GM13977 (cell line): ENCODE measurements at regions not wholly inside any gene's neighbourhood (a gene's known extent, or its start where the extent isn't known, plus 50 kb on each side); places are given as distances from the start of the nearest gene placed in this dataset.

Experiments used
- DNase-seq: peaks from one replicate; pipeline ENCODE4 v3.0.0; 2012; ENCODE audit warnings: low spot score
- in situ Hi-C: fragments of 300-500 bp; cut with MboI; formaldehyde crosslinking; loops from one replicate; pipeline ENCODE4 v1.12.0; 2022; ENCODE audit warnings: low sequenced_read_pairs, low pct_unique_long_range_greater_than_20kb, mixed read lengths, inconsistent platforms; ENCODE audit not compliant: unreplicated experiment
- TF ChIP-seq, protein P1 (sequence below): IDR thresholded peaks from 2 replicates; pipeline ENCODE4 v1.5.1; 2012; ENCODE audit warnings: mild to moderate bottlenecking, control low read depth; ENCODE audit not compliant: insufficient read depth; ENCODE audit errors: extremely low read depth, missing control alignments

DNA sequence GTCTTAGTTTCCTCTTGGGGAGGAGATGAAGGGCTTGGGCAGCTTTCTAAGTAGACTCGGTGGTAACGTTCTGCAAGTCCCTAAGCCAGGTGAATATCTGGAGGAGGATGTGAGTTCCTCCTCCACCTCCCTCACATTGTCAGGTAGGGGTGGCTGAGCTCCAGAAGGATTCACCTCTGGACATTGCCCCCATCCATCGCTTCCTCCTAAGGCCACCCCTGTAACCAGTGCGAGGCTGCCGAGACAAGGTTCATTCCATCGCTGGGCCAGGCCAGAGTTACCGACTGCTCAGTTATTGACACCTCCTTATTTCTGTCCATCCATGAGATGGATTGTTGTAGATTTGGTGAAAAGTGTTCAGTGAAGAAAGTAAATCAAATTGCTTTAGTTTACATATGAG lies 334.1 kb upstream of the KLF6 start:
- TF ChIP-seq, protein P1, sequence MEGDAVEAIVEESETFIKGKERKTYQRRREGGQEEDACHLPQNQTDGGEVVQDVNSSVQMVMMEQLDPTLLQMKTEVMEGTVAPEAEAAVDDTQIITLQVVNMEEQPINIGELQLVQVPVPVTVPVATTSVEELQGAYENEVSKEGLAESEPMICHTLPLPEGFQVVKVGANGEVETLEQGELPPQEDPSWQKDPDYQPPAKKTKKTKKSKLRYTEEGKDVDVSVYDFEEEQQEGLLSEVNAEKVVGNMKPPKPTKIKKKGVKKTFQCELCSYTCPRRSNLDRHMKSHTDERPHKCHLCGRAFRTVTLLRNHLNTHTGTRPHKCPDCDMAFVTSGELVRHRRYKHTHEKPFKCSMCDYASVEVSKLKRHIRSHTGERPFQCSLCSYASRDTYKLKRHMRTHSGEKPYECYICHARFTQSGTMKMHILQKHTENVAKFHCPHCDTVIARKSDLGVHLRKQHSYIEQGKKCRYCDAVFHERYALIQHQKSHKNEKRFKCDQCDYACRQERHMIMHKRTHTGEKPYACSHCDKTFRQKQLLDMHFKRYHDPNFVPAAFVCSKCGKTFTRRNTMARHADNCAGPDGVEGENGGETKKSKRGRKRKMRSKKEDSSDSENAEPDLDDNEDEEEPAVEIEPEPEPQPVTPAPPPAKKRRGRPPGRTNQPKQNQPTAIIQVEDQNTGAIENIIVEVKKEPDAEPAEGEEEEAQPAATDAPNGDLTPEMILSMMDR, result no peak
- no peak for DNase-seq
- in situ Hi-C loops, result no loop called here

DNA sequence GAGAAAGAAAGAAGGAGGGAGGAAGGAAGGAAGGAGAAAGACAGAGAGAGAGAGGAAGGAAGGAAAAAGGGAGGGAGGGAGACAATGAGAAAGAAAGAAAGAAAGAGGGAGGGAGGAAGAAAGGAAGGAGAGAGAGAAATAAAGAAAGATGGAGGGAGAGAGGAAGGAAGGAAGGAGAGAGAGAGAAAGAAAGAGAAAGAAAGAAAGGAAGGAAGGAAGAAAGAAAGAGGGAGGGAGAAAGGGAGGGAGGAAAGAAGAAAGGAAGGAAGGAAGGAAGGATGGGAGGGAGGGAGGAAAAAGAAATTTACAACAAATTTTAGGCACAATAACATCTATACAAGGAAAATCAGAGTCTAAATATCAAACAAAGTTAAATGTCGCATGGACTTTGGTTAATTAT lies 332.6 kb upstream of the KLF6 start:
- TF ChIP-seq, protein P1, result no peak
- in situ Hi-C loops, result no loop called here

DNA sequence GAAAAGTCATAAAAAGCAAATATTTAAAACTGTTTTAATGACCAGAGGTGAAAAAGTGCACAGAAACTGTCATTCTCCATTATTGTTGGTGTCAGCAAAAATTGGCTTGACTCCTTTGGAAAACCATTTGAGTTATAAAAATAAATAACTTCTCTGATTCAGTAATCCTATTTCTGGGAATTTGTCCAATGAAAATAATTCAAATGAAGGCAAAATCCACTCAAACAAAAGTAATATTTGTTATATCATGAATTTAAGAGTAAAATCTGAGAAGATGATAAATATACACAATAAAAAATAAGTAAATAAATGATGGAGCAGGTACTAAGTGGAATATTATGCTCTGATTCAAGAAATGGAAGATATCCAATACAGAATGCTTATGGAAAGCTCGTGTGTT lies 326.6 kb upstream of the KLF6 start:
- TF ChIP-seq, protein P1, result no peak
- in situ Hi-C loops, result no loop called here
- no peak for DNase-seq

More for the DNA sequence above, 332.6 kb upstream of the KLF6 start:
- DNase-seq, result no peak

DNA sequence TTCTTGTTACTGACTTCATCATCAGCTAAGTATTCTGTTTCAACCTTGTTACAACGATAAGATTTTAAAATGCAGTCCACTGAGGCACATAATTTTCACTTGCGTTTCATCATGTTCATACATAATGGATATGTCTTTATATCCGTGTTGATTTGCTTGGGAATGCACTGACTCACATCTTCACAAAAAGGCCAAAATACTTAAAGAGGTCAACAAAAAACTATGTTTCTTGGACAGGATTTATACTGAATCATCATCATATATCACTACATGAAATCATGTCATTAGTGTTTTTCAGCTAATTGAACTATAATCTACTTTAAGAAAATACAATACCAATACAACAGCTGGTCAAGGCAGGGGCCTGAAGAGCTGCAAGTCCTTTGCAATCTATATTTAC lies 324.5 kb upstream of the KLF6 start:
- in situ Hi-C loops, result no loop called here
- TF ChIP-seq, protein P1, result no peak

DNA sequence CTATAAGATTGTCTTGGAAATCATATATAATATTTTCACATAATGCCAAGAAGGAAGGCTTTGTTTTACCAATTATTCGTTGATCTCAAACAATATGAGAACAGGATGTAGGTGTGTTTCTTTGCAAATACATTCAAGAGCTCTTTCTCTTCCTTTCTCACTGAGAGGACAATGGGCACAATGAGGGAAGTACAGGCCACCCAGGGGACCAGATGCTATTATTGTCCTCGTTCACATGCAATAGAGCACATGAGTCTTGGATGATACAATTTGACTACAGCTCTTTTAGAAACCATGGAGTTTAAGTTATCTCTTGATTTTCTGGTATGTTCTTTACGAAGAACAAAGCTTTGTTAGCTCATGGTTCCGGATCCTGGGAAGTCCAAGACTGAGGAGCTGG lies 323.7 kb upstream of the KLF6 start:
- TF ChIP-seq, protein P1, result no peak
- DNase-seq, result no peak
- in situ Hi-C loops, result no loop called here

More for the DNA sequence above, 324.5 kb upstream of the KLF6 start:
- no peak for DNase-seq

DNA sequence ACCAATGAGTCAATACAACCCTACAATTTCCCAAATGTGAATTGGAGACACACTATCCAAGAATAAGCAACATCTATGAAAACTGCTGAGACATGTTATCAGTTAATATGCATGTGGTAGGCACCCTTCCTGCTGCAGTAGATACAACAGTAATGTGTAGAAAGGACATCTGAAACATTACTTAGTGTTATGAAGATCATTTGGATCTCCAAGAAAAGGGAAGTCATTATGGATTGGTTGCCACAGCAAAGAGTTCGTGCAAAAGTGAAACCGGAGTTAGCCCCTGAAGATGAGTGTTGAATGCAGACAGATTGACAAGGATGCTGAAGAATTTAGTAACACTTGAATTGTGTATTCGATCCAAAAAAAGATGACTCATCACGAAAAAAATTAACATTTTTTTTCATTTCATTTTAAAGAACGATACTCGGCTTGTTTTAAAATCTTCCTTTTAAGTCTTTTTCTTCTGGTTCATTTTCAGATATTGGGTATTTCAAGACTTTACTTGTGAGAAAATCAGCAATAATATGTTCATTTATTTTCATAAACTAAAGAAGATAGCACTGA lies 322.4 kb upstream of the KLF6 start:
- in situ Hi-C loops, result no loop called here
- no peak for DNase-seq
- TF ChIP-seq, protein P1, result no peak

DNA sequence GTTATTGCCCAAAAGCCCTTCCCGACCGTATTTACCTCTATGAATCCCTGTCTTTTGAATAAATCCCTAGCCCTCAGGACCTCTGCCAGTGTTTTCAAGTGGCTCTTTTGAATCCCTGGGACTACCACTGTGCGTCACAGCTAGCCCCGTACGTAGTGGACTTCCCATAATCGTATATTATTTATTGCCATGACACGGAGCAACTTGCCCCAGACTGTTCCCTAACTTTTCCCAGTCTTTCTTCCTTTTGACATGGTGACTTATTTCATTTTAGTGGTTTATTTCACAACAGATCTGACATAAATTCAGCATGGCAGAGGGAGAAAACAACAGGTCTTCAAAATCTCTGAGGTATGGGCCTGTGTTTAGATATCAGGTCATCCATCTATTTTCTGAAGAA lies 318.6 kb upstream of the KLF6 start:
- no peak for DNase-seq
- in situ Hi-C loops, result no loop called here
- TF ChIP-seq, protein P1, result no peak
